HG03432 (cell line): ENCODE measurements at regions not wholly inside any gene's neighbourhood (a gene's known extent, or its start where the extent isn't known, plus 50 kb on each side); places are given as distances from the start of the nearest gene placed in this dataset.

ENCODE experiments used
- ATAC-seq: cut with Tn5 transposase; IDR thresholded peaks from one replicate; pipeline ENCODE4 v1.9.1; 2021; ENCODE audit warnings: mild to moderate bottlenecking, moderate library complexity; ENCODE audit not compliant: unreplicated experiment

GRCh38 chr20:6576726-6577125, 190.8 kb upstream of the BMP2 start:
- no peak for ATAC-seq

GRCh38 chr20:6575912-6576401, 191.5 kb upstream of the BMP2 start:
- peak; percentile 82 for ATAC-seq

DNA sequence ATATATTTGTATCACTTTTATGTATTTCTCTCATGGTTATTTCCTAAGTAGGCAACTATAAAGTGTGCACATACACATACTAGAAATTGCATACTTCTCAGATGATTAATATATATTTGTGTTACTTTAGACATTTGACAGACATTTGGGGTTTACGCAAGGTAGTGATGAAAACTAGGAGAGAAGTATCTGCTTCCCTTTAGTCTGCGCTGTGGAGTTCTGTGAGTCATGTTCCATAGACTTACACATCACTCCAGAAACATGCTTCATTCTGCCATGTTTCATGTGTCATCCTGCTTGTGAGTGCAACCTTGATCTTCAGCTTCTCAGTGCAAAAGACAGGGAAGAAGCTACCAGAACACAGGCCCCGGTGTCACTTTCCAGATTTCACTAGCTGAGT, 200.7 kb upstream of the BMP2 start:
- ATAC-seq = no peak

- ATAC-seq = no peak
These were observed 205.4 kb upstream of the BMP2 start for GRCh38 chr20:6562111-6562510.

GRCh38 chr20:6560978-6561377, 206.5 kb upstream of the BMP2 start:
- no peak for ATAC-seq

DNA sequence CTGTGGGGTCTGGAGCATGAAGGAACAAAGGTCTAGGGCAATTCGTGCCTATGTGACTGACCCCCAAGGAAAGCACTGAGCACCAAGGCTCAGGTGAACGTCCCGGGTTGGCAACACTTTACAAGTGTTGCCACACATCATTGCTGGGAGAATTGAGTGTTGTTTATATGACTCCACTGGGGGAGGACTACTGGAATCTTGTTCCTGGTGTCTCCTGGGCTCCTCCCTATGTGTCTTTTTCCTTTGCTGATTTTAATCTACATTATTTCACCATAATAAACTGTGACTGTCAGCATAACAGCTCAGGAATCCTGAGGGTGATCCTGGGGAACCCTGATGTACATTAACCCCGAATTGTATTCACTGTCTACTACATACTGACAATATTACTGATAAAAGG, 207.7 kb upstream of the BMP2 start:
- ATAC-seq = no peak

DNA sequence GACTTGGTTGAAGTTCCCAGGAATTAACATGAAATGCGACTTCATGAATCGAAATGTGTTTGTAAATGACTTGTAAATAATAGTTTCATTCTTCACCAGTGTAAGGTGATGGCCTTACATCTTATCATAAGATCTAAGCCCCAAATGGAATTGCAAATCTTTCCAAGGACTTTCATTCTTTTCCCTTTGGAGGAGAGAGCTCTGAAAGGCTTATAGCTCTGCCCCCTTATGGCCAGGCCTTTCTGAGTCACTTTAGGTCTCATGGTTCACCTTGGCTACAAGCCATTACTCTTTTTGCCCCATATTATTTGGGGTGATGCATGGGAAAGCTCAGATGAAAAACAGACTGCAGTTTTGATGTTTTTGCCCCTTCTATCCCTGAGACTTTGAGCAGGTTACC, 209.1 kb upstream of the BMP2 start:
- ATAC-seq = no peak

GRCh38 chr20:6533761-6534479, 233.6 kb upstream of the BMP2 start:
- no peak for ATAC-seq

DNA sequence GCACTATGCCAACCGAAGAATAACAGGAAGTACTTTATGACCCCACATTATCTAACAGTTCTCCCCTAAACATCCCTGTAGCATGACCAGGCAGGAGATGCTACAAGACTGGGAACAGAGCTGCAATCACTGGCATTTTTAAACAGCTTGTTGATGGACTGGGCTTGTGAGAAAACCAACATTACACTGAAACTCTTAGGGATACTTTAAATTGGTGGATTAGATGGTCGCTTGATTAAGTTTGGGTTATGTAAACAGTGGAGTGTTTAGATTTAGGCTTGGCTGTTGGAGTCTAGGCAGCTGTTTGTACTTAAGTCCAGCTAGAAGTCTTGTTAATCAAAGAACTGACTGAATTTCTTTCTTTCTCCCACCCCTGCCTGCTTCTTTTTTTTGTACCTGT, 234.1 kb upstream of the BMP2 start:
- ATAC-seq = no peak

DNA sequence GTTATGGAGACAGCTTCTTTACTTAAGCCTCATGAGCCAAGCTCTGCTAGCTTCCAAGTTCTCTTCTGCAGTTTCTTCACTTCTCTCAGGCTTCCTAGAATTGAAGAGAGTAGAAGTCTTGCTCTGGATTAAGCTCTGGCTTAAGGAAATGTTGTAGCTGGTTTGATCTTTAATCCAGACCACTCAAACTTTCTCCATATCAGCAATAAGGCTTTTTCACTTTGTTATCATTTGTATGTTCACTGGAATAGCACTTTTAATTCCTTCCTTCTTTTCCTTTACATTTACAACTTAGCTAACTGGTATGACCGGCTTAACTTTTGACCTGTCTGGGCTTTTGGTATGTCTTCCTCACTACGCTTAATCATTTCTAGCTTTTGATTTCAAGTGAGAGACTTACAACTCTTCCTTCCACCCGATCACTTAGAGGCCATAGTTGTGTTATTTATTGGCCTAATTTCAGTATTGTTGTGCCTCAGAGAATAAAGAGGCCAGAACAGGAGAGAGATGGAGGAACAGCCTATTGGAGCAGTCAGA, 236.6 kb upstream of the BMP2 start:
- no peak for ATAC-seq

DNA sequence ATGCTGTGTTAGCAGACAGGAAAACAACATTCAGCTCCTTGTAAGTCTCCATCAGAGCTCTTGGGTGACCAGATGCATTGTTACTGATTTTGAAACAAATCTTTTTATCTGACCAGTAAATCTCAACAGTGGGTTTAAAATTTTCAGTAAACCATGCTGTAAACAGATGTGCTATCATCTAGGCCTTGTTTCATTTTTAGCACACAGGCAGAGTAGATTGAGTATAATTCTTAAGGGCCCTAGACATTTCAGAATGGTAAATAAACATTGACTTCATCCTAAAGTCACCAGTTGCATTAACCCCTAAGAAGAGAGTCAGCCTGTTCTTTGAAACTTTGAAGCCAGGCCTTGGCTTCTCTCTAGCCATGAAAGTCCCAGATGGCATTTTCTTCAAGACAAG, 237.2 kb upstream of the BMP2 start:
- ATAC-seq = no peak

DNA sequence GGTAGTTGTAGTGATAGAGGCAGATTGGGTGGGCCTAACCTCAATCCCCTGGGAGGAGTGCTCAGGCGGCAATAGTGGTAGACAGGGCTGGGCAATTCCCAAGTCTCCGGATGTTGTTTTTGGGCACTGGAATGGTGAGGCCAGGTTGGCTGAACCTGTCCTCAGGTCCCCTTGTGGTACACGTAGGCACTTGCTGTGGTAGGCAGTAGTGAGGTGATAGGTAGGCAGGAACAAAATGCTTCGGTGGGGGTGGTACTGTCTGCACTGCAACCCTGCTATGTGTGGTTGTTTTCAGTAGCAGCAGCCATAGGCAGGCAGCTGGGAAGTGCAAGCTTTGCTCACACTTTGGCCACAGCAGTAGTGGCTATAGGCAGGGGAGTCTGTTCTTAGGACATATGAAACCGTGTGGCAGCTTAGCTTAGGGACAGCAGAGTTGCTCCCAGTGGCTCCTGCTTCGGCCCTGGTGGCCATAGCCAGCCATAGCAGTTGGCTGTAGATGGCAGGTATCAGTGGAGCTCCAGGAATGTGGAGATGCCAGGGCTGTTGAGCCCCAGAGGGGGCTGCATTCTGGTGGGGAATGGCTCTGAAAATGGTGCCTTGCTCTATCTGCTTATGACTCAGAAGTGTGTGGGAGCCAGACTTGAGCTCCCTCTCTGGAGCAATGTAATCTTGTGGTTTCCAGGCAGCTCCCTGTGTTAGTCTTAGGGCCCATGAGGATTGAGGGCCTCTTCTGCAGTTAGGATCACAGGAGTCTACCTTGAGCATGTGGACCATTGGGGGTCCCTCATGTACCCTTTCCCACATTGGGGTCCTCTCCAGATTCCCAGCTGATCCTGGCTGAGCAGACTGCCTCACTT, 241.8 kb upstream of the BMP2 start:
- ATAC-seq = no peak

DNA sequence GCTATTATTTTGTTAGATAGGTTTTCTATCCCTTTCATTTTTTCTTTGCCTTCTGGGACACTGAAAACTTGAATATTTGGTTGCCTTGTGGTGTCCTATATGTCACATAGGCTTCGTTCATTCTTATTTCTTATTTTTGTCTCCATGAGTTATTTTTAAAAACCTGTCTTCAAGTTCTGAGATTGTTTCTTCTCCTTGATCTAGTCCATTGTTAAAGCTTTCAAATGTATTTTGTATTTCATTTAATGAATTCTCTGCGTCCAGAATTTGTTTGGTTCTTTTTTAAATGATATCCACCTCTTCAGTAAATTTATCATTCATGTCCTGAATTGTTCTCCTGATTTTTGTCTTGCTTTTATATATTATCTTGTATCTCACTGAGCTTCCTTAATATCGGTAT, 243.2 kb upstream of the BMP2 start:
- no peak for ATAC-seq

DNA sequence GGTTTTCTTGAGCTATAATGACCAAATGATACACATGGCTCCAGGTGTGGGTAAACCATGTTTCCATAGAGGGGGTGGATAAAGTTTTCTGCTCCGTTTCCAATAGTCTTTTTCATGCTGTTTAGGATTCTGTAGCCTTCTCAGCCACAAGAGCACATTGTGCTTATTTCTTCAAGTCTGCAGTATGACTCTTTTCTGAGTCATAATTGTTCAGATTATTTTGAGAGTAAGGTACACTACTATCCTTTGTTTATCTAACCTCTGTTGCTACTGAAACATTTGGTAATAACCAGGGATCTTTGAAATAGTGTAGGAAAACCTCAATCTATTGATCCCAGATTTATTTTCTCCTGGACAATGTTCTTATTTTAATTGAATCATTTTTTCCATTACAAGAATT, 247.9 kb upstream of the BMP2 start:
- no peak for ATAC-seq

- ATAC-seq = no peak
These were observed 252.2 kb upstream of the BMP2 start for GRCh38 chr20:6515261-6515660.

DNA sequence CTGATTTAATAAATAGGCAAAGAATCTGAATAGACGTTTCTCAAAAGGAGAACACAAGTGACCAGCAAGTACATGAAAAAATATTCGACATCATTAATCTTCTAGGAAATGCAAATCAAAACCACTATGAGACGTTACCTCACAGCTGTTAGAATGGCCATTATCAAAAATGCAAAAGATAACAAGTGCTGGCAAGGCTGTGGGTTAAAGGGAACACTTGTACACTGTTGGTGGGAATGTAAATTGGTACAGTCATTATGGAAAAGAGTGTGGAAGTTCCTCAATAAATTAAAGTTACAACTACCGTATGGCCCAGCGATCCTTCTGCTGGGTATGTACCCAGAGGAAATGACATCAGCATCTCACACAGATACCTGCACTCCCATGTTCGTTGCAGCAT, 253.9 kb upstream of the BMP2 start:
- ATAC-seq = no peak

DNA sequence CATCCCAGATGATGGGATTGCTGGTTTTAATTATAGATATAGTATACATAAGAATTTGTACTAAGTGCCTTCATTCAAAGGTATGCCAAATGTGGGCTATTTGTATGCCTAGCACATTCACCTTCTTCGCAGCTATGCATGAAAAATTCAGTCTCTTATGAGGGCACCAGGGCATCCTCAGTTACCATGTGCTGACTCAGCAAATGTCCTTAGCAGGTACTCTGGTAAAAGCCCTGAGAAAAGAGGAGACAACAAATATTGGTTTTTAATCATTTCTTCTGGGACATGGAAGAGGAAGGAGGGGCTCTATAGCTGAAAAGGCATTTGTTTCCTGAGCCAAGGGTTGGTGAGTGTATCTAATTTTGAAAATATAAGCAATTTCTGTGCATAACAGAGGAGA, 258.1 kb upstream of the BMP2 start:
- no peak for ATAC-seq

- ATAC-seq = no peak
These were observed 260.6 kb upstream of the BMP2 start for GRCh38 chr20:6506906-6507305.

- ATAC-seq = no peak
These were observed 262.7 kb upstream of the BMP2 start for GRCh38 chr20:6504826-6505225.

DNA sequence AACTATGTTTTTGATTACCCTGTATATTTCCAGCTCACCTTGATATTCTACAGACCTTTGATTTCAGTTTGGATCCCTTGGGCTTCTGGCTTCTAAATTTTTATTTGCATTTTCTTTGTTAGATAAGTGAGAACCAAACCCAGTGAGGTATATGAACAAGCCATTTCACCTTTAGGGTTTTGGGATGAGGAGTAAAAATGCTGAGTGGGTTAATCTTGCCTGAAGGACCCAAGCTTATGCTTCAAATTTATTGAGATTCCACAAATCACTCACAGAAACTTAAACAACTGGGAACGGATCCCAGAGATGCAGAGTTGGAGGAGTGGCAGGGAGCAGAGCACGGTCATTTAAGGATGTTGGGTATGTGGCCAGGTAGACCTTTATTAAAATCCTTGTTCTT, 263.3 kb upstream of the BMP2 start:
- no peak for ATAC-seq

GRCh38 chr20:6502999-6503398, 264.5 kb upstream of the BMP2 start:
- ATAC-seq = no peak

DNA sequence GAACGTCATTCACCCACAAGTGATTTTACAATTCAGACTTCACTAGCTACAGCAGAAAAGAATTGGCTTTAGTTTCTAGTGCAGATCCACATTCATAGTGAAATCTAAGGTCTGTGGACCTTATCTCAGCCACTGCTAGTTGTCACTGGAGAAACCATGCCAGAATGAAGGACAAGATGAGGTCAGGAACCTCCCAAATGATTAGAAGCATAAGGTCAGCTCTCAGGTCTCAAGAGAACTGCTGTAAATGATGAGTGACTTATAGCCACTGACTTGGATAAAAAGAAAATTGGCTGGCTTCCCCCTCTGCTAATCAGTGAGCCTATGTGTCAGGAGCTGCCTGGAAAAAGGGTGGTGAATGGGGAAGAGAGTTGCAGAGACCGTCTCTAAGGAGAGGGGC, 265.3 kb upstream of the BMP2 start:
- ATAC-seq = no peak
